ENCODE measurements at regions not wholly inside any gene's neighbourhood (a gene's known extent, or its start where the extent isn't known, plus 50 kb on each side); places are given as distances from the start of the nearest gene placed in this dataset.

GRCh38 chr12:13546231-13546630 lies 349.7 kb downstream of the EMP1 start:
- intact Hi-C loops (cut with DNase I), result no loop called here
- no peak for ATAC-seq
- Histone ChIP-seq H3K4me1 (no peaks in the 10 kb centered on the region), H3K27ac (no peak overlapping the region), H3K9me3 (no peaks in the 10 kb centered on the region), H3K36me3 (no peaks in the 10 kb centered on the region), H3K4me3 (no peak overlapping the region), H3K27me3 (peaks cover 0 to 28% (median 4%) of the 10 kb centered on the region in 7 donors)
- no peak for DNase-seq
- WGBS, 2 donors, result 55 to 58% methylated on average over 3 of the region's 3 CpGs
- no peak for TF ChIP-seq CTCF (IDR thresholded peaks at IDR 0.05)

GRCh38 chr12:13539051-13539450 lies 342.5 kb downstream of the EMP1 start:
- no peaks in the 10 kb centered on the region for H3K36me3 ChIP-seq
- DNase-seq (no peak), ATAC-seq (no peak)
- H3K4me3 ChIP-seq, result no peak overlapping the region
- peaks cover 0 to 5% (median 0%) of the 10 kb centered on the region in 9 donors for H3K4me1 ChIP-seq
- intact Hi-C loops (cut with DNase I), result loop anchor here in 5 of 10 donors (5.0 to 10.0 kb wide), 3 partner anchors 174 to 264 kb away; no protein-coding TSS in a partner anchor
- no peaks in the 10 kb centered on the region for H3K9me3 ChIP-seq
- H3K27me3 ChIP-seq, result peaks cover 0 to 28% (median 0%) of the 10 kb centered on the region in 7 donors
- no peak for TF ChIP-seq CTCF (IDR thresholded peaks at IDR 0.05)
- H3K27ac ChIP-seq, result no peak overlapping the region

GRCh38 chr12:13538136-13538535 lies 341.6 kb downstream of the EMP1 start:
- Histone ChIP-seq H3K9me3 (no peaks in the 10 kb centered on the region), H3K4me1 (peaks cover 0 to 5% (median 0%) of the 10 kb centered on the region in 9 donors), H3K27ac (no peak overlapping the region), H3K4me3 (no peak overlapping the region), H3K36me3 (no peaks in the 10 kb centered on the region), H3K27me3 (peaks cover 0 to 23% (median 4%) of the 10 kb centered on the region in 7 donors)
- intact Hi-C loops (cut with DNase I), result loop anchor here in 5 of 10 donors (5.0 to 10.0 kb wide), 3 partner anchors 173 to 263 kb away; no protein-coding TSS in a partner anchor
- TF ChIP-seq CTCF (IDR thresholded peaks at IDR 0.05), result no peak
- no peak for ATAC-seq
- DNase-seq, result no peak
- 96 to 98% methylated on average over 3 of the region's 3 CpGs for WGBS, 2 donors

GRCh38 chr12:13537623-13538022 lies 341.1 kb downstream of the EMP1 start:
- Histone ChIP-seq H3K4me3 (no peak overlapping the region), H3K27me3 (peaks cover 0 to 23% (median 4%) of the 10 kb centered on the region in 7 donors), H3K27ac (no peak overlapping the region), H3K9me3 (no peaks in the 10 kb centered on the region), H3K4me1 (peaks cover 0 to 5% (median 0%) of the 10 kb centered on the region in 9 donors), H3K36me3 (no peaks in the 10 kb centered on the region)
- no peak for ATAC-seq
- TF ChIP-seq CTCF (IDR thresholded peaks at IDR 0.05), result no peak
- 79 to 82% methylated on average over 2 of the region's 2 CpGs for WGBS, 2 donors
- intact Hi-C loops (cut with DNase I), result loop anchor here in 5 of 10 donors (5.0 to 10.0 kb wide), 3 partner anchors 173 to 263 kb away; no protein-coding TSS in a partner anchor
- no peak for DNase-seq
